Hepatocyte (in vitro differentiated cells): ENCODE measurements at regions not wholly inside any gene's neighbourhood (a gene's known extent, or its start where the extent isn't known, plus 50 kb on each side); places are given as distances from the start of the nearest gene placed in this dataset.

Source experiments
- DNase-seq: peaks from one replicate; pipeline ENCODE4 v3.0.0-alpha.2; 2016; ENCODE audit warnings: low spot score
- H2AFZ ChIP-seq: fragments of 200-600 bp; sonication (generic); 2 replicates; pipeline ENCODE4 v1.6.0; 2016; ENCODE audit warnings: antibody characterized with exemption, mild to moderate bottlenecking
- H3K27ac ChIP-seq: fragments of 200-600 bp; sonication (generic); 2 replicates; pipeline ENCODE4 v1.5.1; 2016; ENCODE audit warnings: mild to moderate bottlenecking
- H3K27me3 ChIP-seq: fragments of 200-600 bp; sonication (generic); 2 replicates; pipeline ENCODE4 v1.6.1; 2016
- H3K36me3 ChIP-seq: fragments of 200-600 bp; sonication (generic); replicated peaks from 2 replicates; pipeline ENCODE4 v1.5.1; 2016; ENCODE audit warnings: low read depth; ENCODE audit not compliant: insufficient read depth
- H3K4me1 ChIP-seq: fragments of 200-600 bp; sonication (generic); 2 replicates; pipeline ENCODE4 v1.5.1; 2016; ENCODE audit warnings: mild to moderate bottlenecking, moderate library complexity; ENCODE audit not compliant: insufficient read depth
- H3K4me2 ChIP-seq: fragments of 200-600 bp; sonication (generic); 2 replicates; pipeline ENCODE4 v1.6.0; 2016
- H3K4me3 ChIP-seq: fragments of 200-600 bp; sonication (generic); 2 replicates; pipeline ENCODE4 v1.5.1; 2016; ENCODE audit warnings: mild to moderate bottlenecking
- H3K79me2 ChIP-seq: fragments of 200-600 bp; sonication (generic); 2 replicates; pipeline ENCODE4 v1.6.0; 2017; ENCODE audit warnings: mild to moderate bottlenecking
- H3K9me2 ChIP-seq: fragments of 200-600 bp; sonication (generic); replicated peaks from 2 replicates; pipeline ENCODE4 v1.6.0; 2017; ENCODE audit warnings: mild to moderate bottlenecking; ENCODE audit not compliant: insufficient read depth
- H3K9me3 ChIP-seq: fragments of 200-600 bp; sonication (generic); 2 replicates; pipeline ENCODE4 v1.5.1; 2016; ENCODE audit warnings: low read depth, mild to moderate bottlenecking
- H4K20me1 ChIP-seq: fragments of 200-600 bp; sonication (generic); 2 replicates; pipeline ENCODE4 v1.6.0; 2016; ENCODE audit warnings: mild to moderate bottlenecking; ENCODE audit not compliant: insufficient read depth, poor library complexity, severe bottlenecking
- CTCF ChIP-seq: fragments of 200-600 bp; sonication (generic); IDR thresholded peaks from 2 replicates; pipeline ENCODE4 v1.5.1; 2016; ENCODE audit warnings: antibody characterized with exemption, mild to moderate bottlenecking; ENCODE audit not compliant: poor library complexity
- EZH2 ChIP-seq: fragments of 200-600 bp; sonication (generic); IDR thresholded peaks from 2 replicates; pipeline ENCODE4 v1.6.1; 2016; ENCODE audit warnings: antibody characterized with exemption, mild to moderate bottlenecking, borderline replicate concordance
- EZH2phosphoT487 ChIP-seq: fragments of 200-600 bp; sonication (generic); IDR thresholded peaks from one replicate; pipeline ENCODE4 v1.6.1; 2018; ENCODE audit warnings: antibody characterized with exemption, mild to moderate bottlenecking, low read depth, moderate library complexity; ENCODE audit not compliant: unreplicated experiment, severe bottlenecking
- WGBS: methylation state at CpG from one replicate; pipeline ENCODE4 v1.1.6; 2016; ENCODE audit warnings: low lambda C conversion rate; ENCODE audit errors: missing lambda C conversion rate; 5-methylcytosine and 5-hydroxymethylcytosine counted together

- Histone ChIP-seq H3K9me3 (no peaks in the 10 kb centered on the region), H2AFZ (no peak overlapping the region), H4K20me1 (no peaks in the 10 kb centered on the region), H3K4me2 (no peak overlapping the region), H3K27ac (no peak overlapping the region), H3K4me1 (no peaks in the 10 kb centered on the region), H3K4me3 (no peak overlapping the region), H3K9me2 (no peaks in the 10 kb centered on the region), H3K36me3 (no peaks in the 10 kb centered on the region), H3K27me3 (no peaks in the 10 kb centered on the region), H3K79me2 (no peaks in the 10 kb centered on the region)
- no peak for TF ChIP-seq EZH2
- 88% methylated on average over 14 of the region's 14 CpGs for WGBS
- DNase-seq = no peak
Measured at GRCh38 chr2:239724851-239725550, 300.1 kb downstream of the NDUFA10 start.

GRCh38 chr2:239724194-239724849 is 300.8 kb downstream of the NDUFA10 start:
- no peak for DNase-seq

GRCh38 chr2:239723486-239724193 is 301.5 kb downstream of the NDUFA10 start:
- Histone ChIP-seq H3K9me3 (no peaks in the 10 kb centered on the region), H3K4me1 (no peaks in the 10 kb centered on the region), H3K27ac (no peak overlapping the region), H3K4me2 (no peak overlapping the region), H2AFZ (no peak overlapping the region), H4K20me1 (no peaks in the 10 kb centered on the region), H3K27me3 (no peaks in the 10 kb centered on the region), H3K9me2 (no peaks in the 10 kb centered on the region), H3K4me3 (no peak overlapping the region), H3K79me2 (no peaks in the 10 kb centered on the region), H3K36me3 (no peaks in the 10 kb centered on the region)
- 89% methylated on average over 9 of the region's 9 CpGs for whole genome bisulfite sequencing
- no peak for DNase-seq
- TF ChIP-seq CTCF = no peak
- TF ChIP-seq EZH2 = no peak
- TF ChIP-seq EZH2phosphoT487 = no peak

More at GRCh38 chr2:239724194-239724849, 300.8 kb downstream of the NDUFA10 start:
- no peaks in the 10 kb centered on the region for H3K36me3 ChIP-seq
- WGBS = 88% methylated on average over 16 of the region's 16 CpGs
- H3K4me2 ChIP-seq = no peak overlapping the region
- H3K79me2 ChIP-seq = no peaks in the 10 kb centered on the region
- no peak overlapping the region for H3K4me3 ChIP-seq
- H4K20me1 ChIP-seq = no peaks in the 10 kb centered on the region
- H2AFZ ChIP-seq = no peak overlapping the region
- H3K9me3 ChIP-seq = no peaks in the 10 kb centered on the region
- H3K27me3 ChIP-seq = no peaks in the 10 kb centered on the region
- TF ChIP-seq EZH2phosphoT487 (no peak), EZH2 (no peak), CTCF (no peak)
- no peak overlapping the region for H3K27ac ChIP-seq
- H3K9me2 ChIP-seq = no peaks in the 10 kb centered on the region
- no peaks in the 10 kb centered on the region for H3K4me1 ChIP-seq
